ENCODE measurements at regions not wholly inside any gene's neighbourhood (a gene's known extent, or its start where the extent isn't known, plus 50 kb on each side); places are given as distances from the start of the nearest gene placed in this dataset.

DNA sequence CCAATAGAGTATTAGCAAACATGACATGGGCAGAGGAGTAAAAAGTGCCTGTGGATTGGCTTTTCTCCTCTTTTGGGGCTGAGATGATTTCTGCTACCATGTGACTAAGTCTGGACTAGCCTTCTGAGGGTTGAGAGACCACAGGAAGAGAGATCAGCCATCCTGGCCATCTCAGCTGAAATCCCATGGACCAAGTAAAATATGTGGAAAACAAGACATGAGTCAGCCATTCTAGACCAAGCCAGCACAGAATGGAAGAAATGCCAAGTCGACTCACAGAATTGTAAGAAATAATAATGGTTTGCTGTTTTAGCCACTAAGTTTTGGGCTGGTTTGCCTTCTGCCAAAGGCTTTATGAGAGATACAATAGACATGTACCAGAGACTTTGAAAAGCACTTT lies 377.8 kb downstream of the CHSY3 start:
- intact Hi-C loops (cut with DNase I): no loop called here
- no peak for TF ChIP-seq POLR2A (IDR thresholded peaks at IDR 0.05)
- TF ChIP-seq, protein P1, sequence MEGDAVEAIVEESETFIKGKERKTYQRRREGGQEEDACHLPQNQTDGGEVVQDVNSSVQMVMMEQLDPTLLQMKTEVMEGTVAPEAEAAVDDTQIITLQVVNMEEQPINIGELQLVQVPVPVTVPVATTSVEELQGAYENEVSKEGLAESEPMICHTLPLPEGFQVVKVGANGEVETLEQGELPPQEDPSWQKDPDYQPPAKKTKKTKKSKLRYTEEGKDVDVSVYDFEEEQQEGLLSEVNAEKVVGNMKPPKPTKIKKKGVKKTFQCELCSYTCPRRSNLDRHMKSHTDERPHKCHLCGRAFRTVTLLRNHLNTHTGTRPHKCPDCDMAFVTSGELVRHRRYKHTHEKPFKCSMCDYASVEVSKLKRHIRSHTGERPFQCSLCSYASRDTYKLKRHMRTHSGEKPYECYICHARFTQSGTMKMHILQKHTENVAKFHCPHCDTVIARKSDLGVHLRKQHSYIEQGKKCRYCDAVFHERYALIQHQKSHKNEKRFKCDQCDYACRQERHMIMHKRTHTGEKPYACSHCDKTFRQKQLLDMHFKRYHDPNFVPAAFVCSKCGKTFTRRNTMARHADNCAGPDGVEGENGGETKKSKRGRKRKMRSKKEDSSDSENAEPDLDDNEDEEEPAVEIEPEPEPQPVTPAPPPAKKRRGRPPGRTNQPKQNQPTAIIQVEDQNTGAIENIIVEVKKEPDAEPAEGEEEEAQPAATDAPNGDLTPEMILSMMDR (IDR thresholded peaks at IDR 0.05): no peak
- no peaks in the 10 kb centered on the region for H3K9me3 ChIP-seq (replicated peaks in 1 of 3)
- 90 to 100% (median 92%) methylated on average over 1 of the region's 1 CpG for WGBS, 4 donors
- no peak overlapping the region for H3K27ac ChIP-seq
- H3K4me1 ChIP-seq (replicated peaks in 1 of 2): peaks cover 0 to 8% of the 10 kb centered on the region in 2 donors
- no peaks in the 10 kb centered on the region for H3K27me3 ChIP-seq
- no peak overlapping the region for H3K4me3 ChIP-seq
- H3K36me3 ChIP-seq (replicated peaks in 1 of 2): no peaks in the 10 kb centered on the region
- no peak for DNase-seq

DNA sequence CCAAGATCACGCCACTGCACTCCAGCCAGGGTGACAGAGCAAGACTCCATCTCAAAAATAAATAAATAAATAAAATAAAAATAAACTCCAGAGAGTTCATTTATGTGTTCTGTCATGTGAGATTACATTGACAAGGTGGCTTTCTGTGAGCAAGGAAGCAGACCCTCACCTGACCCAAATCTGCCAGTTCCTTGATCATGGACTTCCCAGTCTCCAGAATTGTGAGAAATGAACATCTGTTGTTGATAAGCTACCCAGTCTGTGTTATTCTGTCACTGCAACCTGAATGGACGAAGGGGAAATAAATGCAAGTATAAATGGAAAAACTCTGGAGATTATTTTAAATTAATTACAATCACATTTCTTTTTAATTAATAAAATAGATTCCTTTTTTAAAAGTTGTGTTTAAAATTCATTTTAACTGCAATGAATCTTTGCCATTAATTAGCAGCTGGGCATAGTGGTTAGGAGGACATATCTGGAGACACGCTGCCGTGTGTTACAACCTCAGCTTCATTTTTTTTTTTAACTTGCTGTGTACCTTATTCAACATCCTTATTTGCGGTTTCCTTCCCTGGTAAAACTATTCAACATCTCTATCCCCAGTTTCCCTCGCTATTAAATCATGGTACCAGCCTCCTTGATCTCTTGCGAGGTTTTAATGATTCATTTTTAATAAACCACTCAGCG lies 376.4 kb downstream of the CHSY3 start:
- Histone ChIP-seq H3K9me3 (replicated peaks in 1 of 3) (no peaks in the 10 kb centered on the region), H3K27ac (no peak overlapping the region), H3K27me3 (no peaks in the 10 kb centered on the region), H3K4me3 (no peak overlapping the region), H3K4me1 (replicated peaks in 1 of 2) (peaks cover 0 to 8% of the 10 kb centered on the region in 2 donors), H3K36me3 (replicated peaks in 1 of 2) (no peaks in the 10 kb centered on the region)
- DNase-seq: no peak
- WGBS, 4 donors: 77 to 86% (median 80%) methylated on average over 8 of the region's 8 CpGs
- intact Hi-C loops (cut with DNase I): no loop called here
- TF ChIP-seq POLR2A (IDR thresholded peaks at IDR 0.05): no peak
- TF ChIP-seq, protein P1 (IDR thresholded peaks at IDR 0.05): no peak

GRCh38 chr5:130279386-130279785 lies 375.1 kb downstream of the CHSY3 start:
- H3K4me3 ChIP-seq: no peak overlapping the region
- H3K27me3 ChIP-seq: no peaks in the 10 kb centered on the region
- no peak overlapping the region for H3K27ac ChIP-seq
- H3K36me3 ChIP-seq (replicated peaks in 1 of 2): no peaks in the 10 kb centered on the region
- intact Hi-C loops (cut with DNase I): no loop called here
- H3K4me1 ChIP-seq (replicated peaks in 1 of 2): peaks cover 0 to 8% of the 10 kb centered on the region in 2 donors
- no peak for TF ChIP-seq POLR2A (IDR thresholded peaks at IDR 0.05)
- TF ChIP-seq, protein P1 (IDR thresholded peaks at IDR 0.05): no peak
- H3K9me3 ChIP-seq (replicated peaks in 1 of 3): no peaks in the 10 kb centered on the region
- no peak for DNase-seq
- WGBS, 4 donors: 35 to 48% (median 39%) methylated on average over 1 of the region's 1 CpG

- 87 to 100% (median 95%) methylated on average over 5 to 8 of the region's 8 CpGs for WGBS, 4 donors
- no peak for TF ChIP-seq POLR2A (IDR thresholded peaks at IDR 0.05)
- TF ChIP-seq, protein P1 (IDR thresholded peaks at IDR 0.05): no peak
- Histone ChIP-seq H3K27me3 (no peaks in the 10 kb centered on the region), H3K4me1 (replicated peaks in 1 of 2) (peaks cover 0 to 8% of the 10 kb centered on the region in 2 donors), H3K27ac (no peak overlapping the region), H3K36me3 (replicated peaks in 1 of 2) (no peaks in the 10 kb centered on the region), H3K4me3 (no peak overlapping the region), H3K9me3 (replicated peaks in 1 of 3) (no peaks in the 10 kb centered on the region)
- intact Hi-C loops (cut with DNase I): no loop called here
- DNase-seq: no peak
Observed at GRCh38 chr5:130278136-130278535, 373.9 kb downstream of the CHSY3 start.
